Erythroblast (primary cell): ENCODE measurements at regions not wholly inside any gene's neighbourhood (a gene's known extent, or its start where the extent isn't known, plus 50 kb on each side); places are given as distances from the start of the nearest gene placed in this dataset.

Experiments
- GATA1 ChIP-seq: IDR thresholded peaks from 2 replicates; pipeline ENCODE4 v1.6.1; 2011; ENCODE audit warnings: low read depth, mild to moderate bottlenecking, control low read depth, low read length, moderate library complexity
- POLR2A ChIP-seq: IDR thresholded peaks from 2 replicates; pipeline ENCODE4 v1.6.1; 2011; ENCODE audit warnings: mild to moderate bottlenecking, low read length

DNA sequence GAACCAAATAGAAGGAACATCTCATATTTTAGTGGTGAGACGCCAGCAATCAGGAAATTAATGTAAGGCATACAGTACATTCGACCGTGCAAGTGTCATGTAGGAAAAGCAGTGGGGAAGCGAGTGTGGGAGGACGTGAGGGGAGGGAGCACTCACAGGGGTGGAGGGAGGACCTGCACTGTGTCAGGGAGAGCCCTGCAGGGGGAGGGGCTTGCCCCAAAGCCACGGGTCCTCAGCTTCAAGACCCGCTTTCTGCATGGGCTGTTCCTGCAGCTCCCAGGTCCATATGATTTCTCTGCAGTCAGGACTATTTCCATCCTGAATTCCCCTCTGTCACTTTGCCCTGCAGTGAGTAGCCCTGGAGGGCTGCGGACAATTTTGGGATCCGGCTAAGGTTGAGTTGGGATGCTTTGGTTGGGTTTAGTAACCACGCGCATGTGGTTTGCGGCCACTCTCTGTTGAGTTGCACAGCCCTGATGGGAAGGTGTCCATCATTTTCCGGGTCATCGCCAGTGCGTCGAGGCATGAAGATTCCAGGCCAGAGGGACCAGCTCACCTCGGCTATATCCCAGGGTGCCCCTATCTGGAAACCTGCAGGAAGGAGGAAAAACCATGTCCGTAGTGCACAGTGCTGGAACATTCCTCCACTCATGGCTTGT is 61.9 kb downstream of the IRX1 start:
- TF ChIP-seq POLR2A (no peak), GATA1 (no peak)
